ENCODE measurements at regions not wholly inside any gene's neighbourhood (a gene's known extent, or its start where the extent isn't known, plus 50 kb on each side); places are given as distances from the start of the nearest gene placed in this dataset.
A peak's percentile ranks its signal among the peaks of the same experiment; 100 is the strongest.
"Not testable (repeated sequence)": the region's sequence is repeated elsewhere in the genome, so short reads cannot be mapped to it uniquely, and the experiment has no call there.

- H3K27ac Mint-ChIP-seq; H3K9me3 Mint-ChIP-seq; POLR2A ChIA-PET; H3K27me3 Mint-ChIP-seq; H3K4me3 Mint-ChIP-seq; H3K36me3 Mint-ChIP-seq; H3K4me1 Mint-ChIP-seq; DNase-seq; ATAC-seq (ENCODE audit: low read depth): not testable (repeated sequence)
Observed at GRCh38 chr16:15224651-15225050, 130.6 kb upstream of the RRN3 start.

GRCh38 chr16:15223398-15223797, 129.3 kb upstream of the RRN3 start:
- H3K27ac Mint-ChIP-seq; DNase-seq; ATAC-seq (ENCODE audit: low read depth); H3K4me3 Mint-ChIP-seq; H3K4me1 Mint-ChIP-seq; H3K36me3 Mint-ChIP-seq; POLR2A ChIA-PET; H3K27me3 Mint-ChIP-seq; H3K9me3 Mint-ChIP-seq: not testable (repeated sequence)

GRCh38 chr16:15219679-15220615, 125.9 kb upstream of the RRN3 start:
- ATAC-seq (ENCODE audit: low read depth): peak; percentile 75
- H3K9me3 Mint-ChIP-seq, POLR2A ChIA-PET, H3K27ac Mint-ChIP-seq, H3K36me3 Mint-ChIP-seq, H3K4me3 Mint-ChIP-seq, H3K4me1 Mint-ChIP-seq, H3K27me3 Mint-ChIP-seq: not testable (repeated sequence)
- peak; percentile 28 for DNase-seq

- DNase-seq; H3K27ac Mint-ChIP-seq; POLR2A ChIA-PET; H3K9me3 Mint-ChIP-seq; H3K27me3 Mint-ChIP-seq; H3K4me1 Mint-ChIP-seq; ATAC-seq (ENCODE audit: low read depth); H3K36me3 Mint-ChIP-seq; H3K4me3 Mint-ChIP-seq: not testable (repeated sequence)
Observed at GRCh38 chr16:15218856-15219500, 124.9 kb upstream of the RRN3 start.

GRCh38 chr16:15207202-15207981, 113.3 kb upstream of the RRN3 start:
- H3K4me3 Mint-ChIP-seq; H3K27me3 Mint-ChIP-seq; ATAC-seq (ENCODE audit: low read depth); H3K27ac Mint-ChIP-seq; POLR2A ChIA-PET; DNase-seq; H3K4me1 Mint-ChIP-seq; H3K9me3 Mint-ChIP-seq; H3K36me3 Mint-ChIP-seq: not testable (repeated sequence)

GRCh38 chr16:15206439-15206838, 112.4 kb upstream of the RRN3 start:
- H3K27me3 Mint-ChIP-seq; H3K36me3 Mint-ChIP-seq; H3K9me3 Mint-ChIP-seq; DNase-seq; H3K4me1 Mint-ChIP-seq; ATAC-seq (ENCODE audit: low read depth); H3K27ac Mint-ChIP-seq; POLR2A ChIA-PET: not testable (repeated sequence)
- peak overlapping the region; percentile 16 for H3K4me3 Mint-ChIP-seq

- POLR2A ChIA-PET; H3K9me3 Mint-ChIP-seq; ATAC-seq (ENCODE audit: low read depth); H3K27ac Mint-ChIP-seq; H3K4me1 Mint-ChIP-seq; H3K27me3 Mint-ChIP-seq; DNase-seq; H3K4me3 Mint-ChIP-seq; H3K36me3 Mint-ChIP-seq: not testable (repeated sequence)
Observed at GRCh38 chr16:15205939-15206338, 111.9 kb upstream of the RRN3 start.

GRCh38 chr16:15204571-15204970, 110.5 kb upstream of the RRN3 start:
- H3K36me3 Mint-ChIP-seq; H3K4me1 Mint-ChIP-seq; H3K4me3 Mint-ChIP-seq; H3K27ac Mint-ChIP-seq; ATAC-seq (ENCODE audit: low read depth); H3K9me3 Mint-ChIP-seq; DNase-seq; POLR2A ChIA-PET; H3K27me3 Mint-ChIP-seq: not testable (repeated sequence)

- H3K27ac Mint-ChIP-seq; DNase-seq; POLR2A ChIA-PET; H3K4me1 Mint-ChIP-seq; H3K4me3 Mint-ChIP-seq; H3K36me3 Mint-ChIP-seq; H3K9me3 Mint-ChIP-seq; H3K27me3 Mint-ChIP-seq; ATAC-seq (ENCODE audit: low read depth): not testable (repeated sequence)
Observed at GRCh38 chr16:15192813-15193212, 98.7 kb upstream of the RRN3 start.

- H3K27ac Mint-ChIP-seq; H3K27me3 Mint-ChIP-seq; ATAC-seq (ENCODE audit: low read depth); DNase-seq; H3K9me3 Mint-ChIP-seq; H3K4me3 Mint-ChIP-seq; POLR2A ChIA-PET; H3K36me3 Mint-ChIP-seq; H3K4me1 Mint-ChIP-seq: not testable (repeated sequence)
Observed at GRCh38 chr16:15192197-15192596, 98.1 kb upstream of the RRN3 start.

GRCh38 chr16:15189478-15189877, 95.4 kb upstream of the RRN3 start:
- ATAC-seq (ENCODE audit: low read depth); H3K27me3 Mint-ChIP-seq; H3K36me3 Mint-ChIP-seq; H3K27ac Mint-ChIP-seq; H3K4me3 Mint-ChIP-seq; POLR2A ChIA-PET; H3K4me1 Mint-ChIP-seq; DNase-seq; H3K9me3 Mint-ChIP-seq: not testable (repeated sequence)
